Hepatocyte (in vitro differentiated cells): ENCODE measurements at regions not wholly inside any gene's neighbourhood (a gene's known extent, or its start where the extent isn't known, plus 50 kb on each side); places are given as distances from the start of the nearest gene placed in this dataset.
"Not testable (repeated sequence)": the region's sequence is repeated elsewhere in the genome, so short reads cannot be mapped to it uniquely, and the experiment has no call there.

Source experiments
- DNase-seq: peaks from one replicate; pipeline ENCODE4 v3.0.0-alpha.2; 2016; ENCODE audit warnings: low spot score
- H2AFZ ChIP-seq: fragments of 200-600 bp; sonication (generic); 2 replicates; pipeline ENCODE4 v1.6.0; 2016; ENCODE audit warnings: antibody characterized with exemption, mild to moderate bottlenecking
- H3K27ac ChIP-seq: fragments of 200-600 bp; sonication (generic); 2 replicates; pipeline ENCODE4 v1.5.1; 2016; ENCODE audit warnings: mild to moderate bottlenecking
- H3K27me3 ChIP-seq: fragments of 200-600 bp; sonication (generic); 2 replicates; pipeline ENCODE4 v1.6.1; 2016
- H3K36me3 ChIP-seq: fragments of 200-600 bp; sonication (generic); replicated peaks from 2 replicates; pipeline ENCODE4 v1.5.1; 2016; ENCODE audit warnings: low read depth; ENCODE audit not compliant: insufficient read depth
- H3K4me1 ChIP-seq: fragments of 200-600 bp; sonication (generic); 2 replicates; pipeline ENCODE4 v1.5.1; 2016; ENCODE audit warnings: mild to moderate bottlenecking, moderate library complexity; ENCODE audit not compliant: insufficient read depth
- H3K4me2 ChIP-seq: fragments of 200-600 bp; sonication (generic); 2 replicates; pipeline ENCODE4 v1.6.0; 2016
- H3K4me3 ChIP-seq: fragments of 200-600 bp; sonication (generic); 2 replicates; pipeline ENCODE4 v1.5.1; 2016; ENCODE audit warnings: mild to moderate bottlenecking
- H3K79me2 ChIP-seq: fragments of 200-600 bp; sonication (generic); 2 replicates; pipeline ENCODE4 v1.6.0; 2017; ENCODE audit warnings: mild to moderate bottlenecking
- H3K9me2 ChIP-seq: fragments of 200-600 bp; sonication (generic); replicated peaks from 2 replicates; pipeline ENCODE4 v1.6.0; 2017; ENCODE audit warnings: mild to moderate bottlenecking; ENCODE audit not compliant: insufficient read depth
- H3K9me3 ChIP-seq: fragments of 200-600 bp; sonication (generic); 2 replicates; pipeline ENCODE4 v1.5.1; 2016; ENCODE audit warnings: low read depth, mild to moderate bottlenecking
- H4K20me1 ChIP-seq: fragments of 200-600 bp; sonication (generic); 2 replicates; pipeline ENCODE4 v1.6.0; 2016; ENCODE audit warnings: mild to moderate bottlenecking; ENCODE audit not compliant: insufficient read depth, poor library complexity, severe bottlenecking
- EZH2 ChIP-seq: fragments of 200-600 bp; sonication (generic); IDR thresholded peaks from 2 replicates; pipeline ENCODE4 v1.6.1; 2016; ENCODE audit warnings: antibody characterized with exemption, mild to moderate bottlenecking, borderline replicate concordance
- EZH2phosphoT487 ChIP-seq: fragments of 200-600 bp; sonication (generic); IDR thresholded peaks from one replicate; pipeline ENCODE4 v1.6.1; 2018; ENCODE audit warnings: antibody characterized with exemption, mild to moderate bottlenecking, low read depth, moderate library complexity; ENCODE audit not compliant: unreplicated experiment, severe bottlenecking
- WGBS: methylation state at CpG from one replicate; pipeline ENCODE4 v1.1.6; 2016; ENCODE audit warnings: low lambda C conversion rate; ENCODE audit errors: missing lambda C conversion rate; 5-methylcytosine and 5-hydroxymethylcytosine counted together
- TF ChIP-seq, protein P1 (sequence below): fragments of 200-600 bp; sonication (generic); IDR thresholded peaks from 2 replicates; pipeline ENCODE4 v1.5.1; 2016; ENCODE audit warnings: antibody characterized with exemption, mild to moderate bottlenecking; ENCODE audit not compliant: poor library complexity

DNA sequence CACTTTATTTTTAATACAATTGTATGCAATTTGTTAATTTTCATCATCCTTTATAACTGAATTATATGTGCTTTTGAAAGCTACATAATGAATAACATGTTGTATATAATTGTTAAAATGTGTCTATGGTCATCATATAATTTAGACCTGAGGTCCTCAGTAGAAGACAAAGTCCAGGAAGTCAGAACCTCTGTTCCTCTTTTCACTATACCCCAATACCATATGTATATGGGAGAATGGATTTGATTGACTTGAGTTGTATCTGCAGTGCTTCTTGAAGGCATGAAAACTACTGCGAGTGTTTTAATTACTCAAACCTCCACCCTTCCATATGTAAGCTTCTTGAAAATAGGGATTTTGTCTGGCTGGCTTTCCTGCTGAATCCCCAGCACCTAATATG, 140.7 kb upstream of the NEDD9 start:
- no peak for DNase-seq
- TF ChIP-seq EZH2phosphoT487 = no peak
- TF ChIP-seq EZH2 = no peak
- TF ChIP-seq, protein P1, sequence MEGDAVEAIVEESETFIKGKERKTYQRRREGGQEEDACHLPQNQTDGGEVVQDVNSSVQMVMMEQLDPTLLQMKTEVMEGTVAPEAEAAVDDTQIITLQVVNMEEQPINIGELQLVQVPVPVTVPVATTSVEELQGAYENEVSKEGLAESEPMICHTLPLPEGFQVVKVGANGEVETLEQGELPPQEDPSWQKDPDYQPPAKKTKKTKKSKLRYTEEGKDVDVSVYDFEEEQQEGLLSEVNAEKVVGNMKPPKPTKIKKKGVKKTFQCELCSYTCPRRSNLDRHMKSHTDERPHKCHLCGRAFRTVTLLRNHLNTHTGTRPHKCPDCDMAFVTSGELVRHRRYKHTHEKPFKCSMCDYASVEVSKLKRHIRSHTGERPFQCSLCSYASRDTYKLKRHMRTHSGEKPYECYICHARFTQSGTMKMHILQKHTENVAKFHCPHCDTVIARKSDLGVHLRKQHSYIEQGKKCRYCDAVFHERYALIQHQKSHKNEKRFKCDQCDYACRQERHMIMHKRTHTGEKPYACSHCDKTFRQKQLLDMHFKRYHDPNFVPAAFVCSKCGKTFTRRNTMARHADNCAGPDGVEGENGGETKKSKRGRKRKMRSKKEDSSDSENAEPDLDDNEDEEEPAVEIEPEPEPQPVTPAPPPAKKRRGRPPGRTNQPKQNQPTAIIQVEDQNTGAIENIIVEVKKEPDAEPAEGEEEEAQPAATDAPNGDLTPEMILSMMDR = no peak
- H3K4me1 ChIP-seq = no peaks in the 10 kb centered on the region
- H3K4me3 ChIP-seq = no peak overlapping the region
- H2AFZ ChIP-seq = no peak overlapping the region
- no peak overlapping the region for H3K27ac ChIP-seq
- no peaks in the 10 kb centered on the region for H3K9me3 ChIP-seq
- no peaks in the 10 kb centered on the region for H4K20me1 ChIP-seq
- no peaks in the 10 kb centered on the region for H3K27me3 ChIP-seq
- WGBS = 96% methylated on average over 1 of the region's 1 CpG
- no peaks in the 10 kb centered on the region for H3K36me3 ChIP-seq
- H3K79me2 ChIP-seq = no peaks in the 10 kb centered on the region
- H3K4me2 ChIP-seq = no peak overlapping the region
- no peaks in the 10 kb centered on the region for H3K9me2 ChIP-seq

DNA sequence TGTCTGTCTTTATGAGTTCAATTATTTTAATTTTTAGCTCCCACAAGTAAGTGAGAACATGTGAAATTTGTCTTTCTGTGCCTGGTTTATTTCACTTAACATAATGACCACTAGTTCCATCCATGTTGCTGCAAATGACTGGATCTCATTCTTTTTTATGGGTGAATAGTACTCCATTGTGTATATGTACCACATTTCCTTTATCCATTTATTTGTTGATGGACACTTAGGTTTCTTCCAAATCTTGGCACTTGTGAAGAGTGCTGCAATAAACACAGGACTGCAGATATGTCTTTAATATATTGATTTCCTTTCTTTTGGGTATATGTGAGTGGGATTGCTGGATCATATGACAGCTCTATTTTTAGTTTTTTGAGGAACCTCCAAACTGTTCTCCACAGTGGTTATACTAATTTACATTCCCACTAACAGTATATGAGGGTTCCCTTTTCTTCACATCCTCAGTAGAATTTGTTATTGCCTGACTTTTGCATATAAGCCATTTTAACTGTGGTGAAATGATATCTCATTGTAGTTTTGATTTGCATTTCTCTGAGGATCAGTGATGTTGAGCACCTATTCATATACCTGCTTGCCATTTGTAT, 139.8 kb upstream of the NEDD9 start:
- not testable (repeated sequence) for H3K36me3 ChIP-seq, H3K79me2 ChIP-seq, H3K27me3 ChIP-seq, DNase-seq, H3K4me2 ChIP-seq, H2AFZ ChIP-seq, H4K20me1 ChIP-seq, H3K4me1 ChIP-seq, H3K4me3 ChIP-seq, H3K9me2 ChIP-seq, H3K9me3 ChIP-seq, H3K27ac ChIP-seq

DNA sequence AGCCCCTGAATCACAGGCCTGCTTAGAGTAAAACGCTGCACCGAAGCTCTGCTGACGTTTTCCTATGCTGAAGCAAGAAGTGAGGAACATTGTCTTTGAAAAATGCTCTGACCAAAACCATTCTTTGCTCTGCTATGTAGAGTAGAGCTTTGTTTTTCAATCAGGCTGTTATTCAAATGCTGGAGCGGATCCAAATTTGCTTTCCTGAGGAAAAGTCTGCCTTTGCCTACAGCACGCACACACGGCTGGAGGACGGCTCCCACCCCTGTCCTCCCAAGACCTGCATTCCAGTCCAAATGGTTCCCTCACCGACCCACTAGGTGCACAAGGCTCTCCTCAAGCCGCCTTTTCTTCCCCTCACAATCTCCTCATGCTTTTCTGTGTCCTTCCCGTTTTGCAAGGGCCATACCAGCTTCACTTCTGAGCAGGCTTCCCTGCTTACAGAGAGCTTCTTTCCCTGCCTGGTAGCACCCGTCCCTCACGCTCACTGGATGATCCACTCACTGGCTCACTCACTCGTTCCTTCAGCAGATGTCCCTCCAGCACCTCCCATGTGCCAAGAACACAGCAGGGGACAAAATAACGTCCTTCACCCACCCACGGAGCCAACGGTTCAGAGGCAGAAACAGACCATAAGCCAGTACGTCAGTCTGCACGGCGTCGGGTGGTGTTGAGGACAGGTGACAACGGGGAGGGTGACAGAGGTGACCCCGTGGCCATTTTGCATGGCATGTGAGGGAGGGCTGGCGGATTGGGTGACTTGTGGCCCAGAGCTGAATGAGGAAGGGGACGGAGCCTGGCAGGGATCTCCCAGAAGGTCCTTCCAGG, 137.9 kb upstream of the NEDD9 start:
- peaks cover 11% of the 10 kb centered on the region for H3K4me1 ChIP-seq
- TF ChIP-seq, protein P1 = no peak
- TF ChIP-seq EZH2phosphoT487 (no peak), EZH2 (no peak)

DNA sequence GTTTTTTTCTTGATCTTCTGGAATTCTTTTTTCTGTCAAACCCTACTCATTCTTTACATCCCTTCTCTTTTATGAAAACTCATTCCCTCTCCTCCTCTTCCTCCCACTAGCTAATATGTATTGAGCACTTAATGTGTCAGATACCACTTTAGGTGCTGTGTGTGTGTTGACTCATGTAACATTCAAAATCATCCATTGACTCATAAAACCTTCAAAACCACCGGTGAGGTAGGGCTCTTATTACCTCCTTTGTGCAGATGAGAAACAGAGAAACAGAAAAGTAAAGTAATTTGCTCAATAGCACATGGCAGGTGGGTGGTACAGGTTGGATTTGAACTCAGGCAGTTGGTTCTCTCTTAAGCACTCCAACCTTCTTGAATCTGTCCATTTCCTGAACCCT, 136.3 kb upstream of the NEDD9 start:
- peaks cover 11% of the 10 kb centered on the region for H3K4me1 ChIP-seq
- no peaks in the 10 kb centered on the region for H3K9me3 ChIP-seq
- H2AFZ ChIP-seq = no peak overlapping the region
- WGBS = 21% methylated on average over 1 of the region's 1 CpG
- no peak for TF ChIP-seq EZH2
- TF ChIP-seq, protein P1 = no peak
- TF ChIP-seq EZH2phosphoT487 = no peak
- H3K27ac ChIP-seq = peak overlapping the region; percentile 63
- no peak for DNase-seq
- H3K36me3 ChIP-seq = no peaks in the 10 kb centered on the region
- no peaks in the 10 kb centered on the region for H3K9me2 ChIP-seq
- H3K27me3 ChIP-seq = no peaks in the 10 kb centered on the region
- no peaks in the 10 kb centered on the region for H4K20me1 ChIP-seq
- no peak overlapping the region for H3K4me2 ChIP-seq
- no peak overlapping the region for H3K4me3 ChIP-seq
- H3K79me2 ChIP-seq = no peaks in the 10 kb centered on the region

More for the DNA sequence above, 137.9 kb upstream of the NEDD9 start:
- Histone ChIP-seq H3K4me2 (no peak overlapping the region), H3K9me2 (no peaks in the 10 kb centered on the region), H3K27me3 (no peaks in the 10 kb centered on the region), H4K20me1 (no peaks in the 10 kb centered on the region), H3K36me3 (no peaks in the 10 kb centered on the region), H2AFZ (no peak overlapping the region), H3K9me3 (no peaks in the 10 kb centered on the region), H3K4me3 (no peak overlapping the region), H3K79me2 (no peaks in the 10 kb centered on the region), H3K27ac (no peak overlapping the region)
- DNase-seq = no peak
- WGBS = 87% methylated on average over 24 of the region's 24 CpGs
